Right lobe of liver (tissue), 6 donors: ENCODE measurements at regions not wholly inside any gene's neighbourhood (a gene's known extent, or its start where the extent isn't known, plus 50 kb on each side); places are given as distances from the start of the nearest gene placed in this dataset.

Experiments
- ATAC-seq, 4 donors: fragments of 200-7000 bp; cut with Tn5 transposase; one replicate each; pipeline ENCODE4 v1.9.1; 2020; ENCODE audit warnings: mild to moderate bottlenecking in 4 of 4, moderate library complexity in 4 of 4
- DNase-seq, 3 donors: peaks; one replicate each; pipeline ENCODE4 v3.0.0-alpha.2; 2020
- H3K27ac ChIP-seq, 3 donors: fragments of 200-600 bp; one replicate each; pipeline ENCODE4 v1.8.0; 2022
- H3K27me3 ChIP-seq, 2 donors: fragments of 200-600 bp; one replicate each; pipeline ENCODE4 v1.8.0; 2022
- H3K36me3 ChIP-seq, 4 donors: fragments of 200-600 bp; sonication (generic) in 1 of 4; one replicate each; pipeline versions ENCODE4 v1.5.1 to v1.8.0; 2017 to 2022; ENCODE audit warnings: control low read depth in 1 of 4
- H3K4me1 ChIP-seq, 4 donors: fragments of 200-600 bp; sonication (generic) in 1 of 4; one replicate each; pipeline versions ENCODE4 v1.5.1 to v1.8.0; 2017 to 2022; ENCODE audit warnings: control low read depth in 1 of 4
- H3K4me3 ChIP-seq, 3 donors: fragments of 200-600 bp; one replicate each; pipeline ENCODE4 v1.8.0; 2022
- H3K9me3 ChIP-seq, 4 donors: fragments of 200-600 bp; sonication (generic) in 1 of 4; one replicate each; pipeline versions ENCODE4 v1.5.1 to v1.8.0; 2017 to 2022; ENCODE audit warnings: control low read depth in 1 of 4
- POLR2A ChIP-seq: fragments of 450-650 bp; IDR thresholded peaks from one replicate; pipeline ENCODE4 v1.6.1; 2017; ENCODE audit warnings: antibody characterized with exemption, mild to moderate bottlenecking
- WGBS: methylation state at CpG from one replicate; pipeline ENCODE4 v1.1.6; 2018; ENCODE audit warnings: low coverage, low lambda C conversion rate; ENCODE audit not compliant: insufficient coverage; ENCODE audit errors: missing lambda C conversion rate; 5-methylcytosine and 5-hydroxymethylcytosine counted together
- intact Hi-C, 2 donors: fragments of 100-400 bp; cut with DNase I; formaldehyde crosslinking; loops; one replicate each; pipeline versions ENCODE4 v1.11.2 to v1.14.1; 2022
- TF ChIP-seq, protein P1 (sequence below), 4 donors: fragments of 200-600 bp in 3 of 4; fragments of 450-650 bp in 1 of 4; IDR thresholded peaks; one replicate each; pipeline versions ENCODE4 v1.5.1 to v1.8.0; 2016 to 2022; ENCODE audit warnings: antibody characterized with exemption in 4 of 4, mild to moderate bottlenecking in 2 of 4
- donor health status: DM: no; HTN: yes; CAD: no.
- donor health status: DM: no; HTN: no; CAD: no.
- donor health status: DM: no; HTN: no; CAD: no.
- donor health status: DM: no; HTN: yes; CAD: no.
- donor health status: DM: no; HTN: yes; CAD: no.

DNA sequence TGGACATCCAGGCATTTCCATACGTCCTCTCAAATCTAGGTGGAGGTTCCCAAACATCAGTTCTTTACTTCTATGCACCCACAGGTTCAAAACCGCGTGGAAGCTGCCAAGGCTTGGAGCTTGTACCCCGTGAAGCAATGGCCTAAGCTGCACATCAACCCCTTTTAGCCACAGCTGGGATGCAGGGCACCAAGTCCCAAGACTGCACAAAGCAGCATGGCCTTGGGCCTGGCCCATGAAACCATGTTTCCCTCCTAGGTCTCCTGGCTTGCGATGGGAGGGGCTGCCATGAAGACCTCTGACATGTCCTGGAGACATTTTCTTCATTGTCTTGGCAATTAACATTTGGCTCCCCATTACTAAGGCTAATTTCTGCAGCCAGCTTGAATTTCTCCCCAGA is 88.9 kb upstream of the CBLN4 start:
- TF ChIP-seq, protein P1, sequence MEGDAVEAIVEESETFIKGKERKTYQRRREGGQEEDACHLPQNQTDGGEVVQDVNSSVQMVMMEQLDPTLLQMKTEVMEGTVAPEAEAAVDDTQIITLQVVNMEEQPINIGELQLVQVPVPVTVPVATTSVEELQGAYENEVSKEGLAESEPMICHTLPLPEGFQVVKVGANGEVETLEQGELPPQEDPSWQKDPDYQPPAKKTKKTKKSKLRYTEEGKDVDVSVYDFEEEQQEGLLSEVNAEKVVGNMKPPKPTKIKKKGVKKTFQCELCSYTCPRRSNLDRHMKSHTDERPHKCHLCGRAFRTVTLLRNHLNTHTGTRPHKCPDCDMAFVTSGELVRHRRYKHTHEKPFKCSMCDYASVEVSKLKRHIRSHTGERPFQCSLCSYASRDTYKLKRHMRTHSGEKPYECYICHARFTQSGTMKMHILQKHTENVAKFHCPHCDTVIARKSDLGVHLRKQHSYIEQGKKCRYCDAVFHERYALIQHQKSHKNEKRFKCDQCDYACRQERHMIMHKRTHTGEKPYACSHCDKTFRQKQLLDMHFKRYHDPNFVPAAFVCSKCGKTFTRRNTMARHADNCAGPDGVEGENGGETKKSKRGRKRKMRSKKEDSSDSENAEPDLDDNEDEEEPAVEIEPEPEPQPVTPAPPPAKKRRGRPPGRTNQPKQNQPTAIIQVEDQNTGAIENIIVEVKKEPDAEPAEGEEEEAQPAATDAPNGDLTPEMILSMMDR (IDR thresholded peaks at IDR 0.05) = no peak
- no peak for TF ChIP-seq POLR2A
- Histone ChIP-seq H3K4me1 (no peaks in the 10 kb centered on the region), H3K4me3 (no peak overlapping the region), H3K27ac (no peak overlapping the region), H3K36me3 (no peaks in the 10 kb centered on the region), H3K27me3 (no peaks in the 10 kb centered on the region), H3K9me3 (no peaks in the 10 kb centered on the region)
- DNase-seq (no peak), ATAC-seq (no peak)
- intact Hi-C loops = no loop called here
- WGBS = 60% methylated on average over 1 of the region's 5 CpGs

GRCh38 chr20:56098981-56099500 is 93.7 kb upstream of the CBLN4 start:
- Histone ChIP-seq H3K9me3 (no peaks in the 10 kb centered on the region), H3K36me3 (no peaks in the 10 kb centered on the region), H3K27ac (no peak overlapping the region), H3K4me3 (no peak overlapping the region), H3K4me1 (no peaks in the 10 kb centered on the region), H3K27me3 (no peaks in the 10 kb centered on the region)
- DNase-seq (no peak), ATAC-seq (no peak)
- WGBS = 44% methylated on average over 1 of the region's 1 CpG
- intact Hi-C loops = no loop called here
- TF ChIP-seq, protein P1 (IDR thresholded peaks at IDR 0.05) = no peak
- TF ChIP-seq POLR2A = no peak

- Histone ChIP-seq H3K27ac (no peak overlapping the region), H3K9me3 (no peaks in the 10 kb centered on the region), H3K27me3 (no peaks in the 10 kb centered on the region), H3K4me3 (no peak overlapping the region), H3K4me1 (no peaks in the 10 kb centered on the region), H3K36me3 (no peaks in the 10 kb centered on the region)
- TF ChIP-seq, protein P1 (IDR thresholded peaks at IDR 0.05) = no peak
- no peak for TF ChIP-seq POLR2A
- WGBS = 67% methylated on average over 4 of the region's 9 CpGs
- intact Hi-C loops = no loop called here
- ATAC-seq = no peak
- DNase-seq = no peak
Measured at GRCh38 chr20:56111961-56112730, 106.8 kb upstream of the CBLN4 start.

GRCh38 chr20:56117350-56117749 is 112.0 kb upstream of the CBLN4 start:
- Histone ChIP-seq H3K36me3 (no peaks in the 10 kb centered on the region), H3K4me3 (no peak overlapping the region), H3K27ac (no peak overlapping the region), H3K9me3 (no peaks in the 10 kb centered on the region), H3K27me3 (no peaks in the 10 kb centered on the region), H3K4me1 (no peaks in the 10 kb centered on the region)
- ATAC-seq (no peak), DNase-seq (no peak)
- TF ChIP-seq, protein P1 (IDR thresholded peaks at IDR 0.05) = no peak
- no peak for TF ChIP-seq POLR2A
- WGBS = 75% methylated on average over 6 of the region's 6 CpGs
- intact Hi-C loops = no loop called here
